Activated naive CD4-positive, alpha-beta T cell treated with Interleukin-2 at 50 U/mL for 16 hours (primary cell): ENCODE measurements at regions not wholly inside any gene's neighbourhood (a gene's known extent, or its start where the extent isn't known, plus 50 kb on each side); places are given as distances from the start of the nearest gene placed in this dataset.
"Not testable (repeated sequence)": the region's sequence is repeated elsewhere in the genome, so short reads cannot be mapped to it uniquely, and the experiment has no call there.

Experiments
- DNase-seq: peaks from one replicate; pipeline ENCODE4 v3.0.0-alpha.2; 2020

GRCh38 chr14:38559711-38560110 is 303.8 kb upstream of the CLEC14A start:
- DNase-seq, result no peak

- not testable (repeated sequence) for DNase-seq
Measured at GRCh38 chr14:38557391-38557790, 301.5 kb upstream of the CLEC14A start.

- DNase-seq, result no peak
Measured at GRCh38 chr14:38556252-38556651, 300.4 kb upstream of the CLEC14A start.

- DNase-seq, result no peak
Measured at GRCh38 chr14:38554026-38554425, 298.1 kb upstream of the CLEC14A start.

- DNase-seq, result no peak
Measured at GRCh38 chr14:38553586-38553985, 297.7 kb upstream of the CLEC14A start.

- no peak for DNase-seq
Measured at GRCh38 chr14:38549564-38549963, 293.7 kb upstream of the CLEC14A start.

GRCh38 chr14:38547961-38548490 is 292.1 kb upstream of the CLEC14A start:
- DNase-seq, result no peak

- DNase-seq, result no peak
Measured at GRCh38 chr14:38546932-38547551, 291.1 kb upstream of the CLEC14A start.

GRCh38 chr14:38544776-38545175 is 288.9 kb upstream of the CLEC14A start:
- DNase-seq, result no peak

GRCh38 chr14:38543851-38544250 is 288.0 kb upstream of the CLEC14A start:
- DNase-seq, result not testable (repeated sequence)

GRCh38 chr14:38538053-38538452 is 282.2 kb upstream of the CLEC14A start:
- not testable (repeated sequence) for DNase-seq

GRCh38 chr14:38536376-38537038 is 280.6 kb upstream of the CLEC14A start:
- DNase-seq, result no peak

- DNase-seq, result no peak
Measured at GRCh38 chr14:38528582-38528981, 272.7 kb upstream of the CLEC14A start.

- DNase-seq, result no peak
Measured at GRCh38 chr14:38527502-38527878, 271.6 kb upstream of the CLEC14A start.

GRCh38 chr14:38526826-38527501 is 271.1 kb upstream of the CLEC14A start:
- DNase-seq, result no peak

- DNase-seq, result no peak
Measured at GRCh38 chr14:38524636-38525509, 269.0 kb upstream of the CLEC14A start.

- no peak for DNase-seq
Measured at GRCh38 chr14:38522724-38523123, 266.8 kb upstream of the CLEC14A start.

- DNase-seq, result no peak
Measured at GRCh38 chr14:38521591-38521990, 265.7 kb upstream of the CLEC14A start.

GRCh38 chr14:38517426-38517825 is 261.5 kb upstream of the CLEC14A start:
- no peak for DNase-seq

- DNase-seq, result no peak
Measured at GRCh38 chr14:38512236-38512635, 256.3 kb upstream of the CLEC14A start.

- DNase-seq, result no peak
Measured at GRCh38 chr14:38507299-38507698, 251.4 kb upstream of the CLEC14A start.

- DNase-seq, result no peak
Measured at GRCh38 chr14:38505973-38506249, 250.0 kb upstream of the CLEC14A start.
